K562 (cell line): ENCODE measurements at regions not wholly inside any gene's neighbourhood (a gene's known extent, or its start where the extent isn't known, plus 50 kb on each side); places are given as distances from the start of the nearest gene placed in this dataset.

ENCODE experiments used
- ETV6 ChIP-seq, 3 experiments: fragments of 150-350 bp in 1 of 3; sonication (generic) in 1 of 3; formaldehyde crosslinking in 1 of 3; IDR thresholded peaks; 2 replicates each; pipeline versions ENCODE4 v1.6.1 to v1.8.0; 2014 to 2022; ENCODE audit warnings: borderline replicate concordance in 2 of 3, low read depth in 2 of 3, antibody characterized with exemption in 1 of 3, low read length in 1 of 3, mild to moderate bottlenecking in 1 of 3, missing genetic modification reagents in 1 of 3
- EZH2 ChIP-seq: IDR thresholded peaks from 2 replicates; pipeline ENCODE4 v1.6.1; 2012; ENCODE audit warnings: low read depth, mild to moderate bottlenecking, inconsistent platforms, low read length, borderline replicate concordance
- ZNF311 ChIP-seq: fragments of 250-450 bp; sonication (Bioruptor Pico); IDR thresholded peaks from 2 replicates; pipeline ENCODE4 v1.4.0; 2020; ENCODE audit warnings: mild to moderate bottlenecking, moderate library complexity
- TF ChIP-seq, protein P1 (sequence below): fragments of 450-650 bp; formaldehyde crosslinking; IDR thresholded peaks from 2 replicates; pipeline ENCODE4 v1.4.0; 2020; ENCODE audit warnings: mild to moderate bottlenecking, mixed read lengths
- TF ChIP-seq, protein P2 (sequence below), 3 experiments: IDR thresholded peaks in 2 of 3; conservative IDR thresholded peaks in 1 of 3; 2 replicates each; pipeline ENCODE4 v1.5.1; 2011 to 2012; ENCODE audit warnings: low read length in 3 of 3, mild to moderate bottlenecking in 3 of 3, control low read depth in 2 of 3, improper control_type of control experiment in 1 of 3, inconsistent platforms in 1 of 3, low read depth in 1 of 3, mixed read lengths in 1 of 3, moderate library complexity in 1 of 3; ENCODE audit not compliant: insufficient read depth in 2 of 3
- TF ChIP-seq, protein P3 (sequence below): IDR thresholded peaks from 2 replicates; pipeline ENCODE4 v1.6.1; 2012; ENCODE audit warnings: low read depth, low read length, improper control_type of control experiment, borderline replicate concordance

DNA sequence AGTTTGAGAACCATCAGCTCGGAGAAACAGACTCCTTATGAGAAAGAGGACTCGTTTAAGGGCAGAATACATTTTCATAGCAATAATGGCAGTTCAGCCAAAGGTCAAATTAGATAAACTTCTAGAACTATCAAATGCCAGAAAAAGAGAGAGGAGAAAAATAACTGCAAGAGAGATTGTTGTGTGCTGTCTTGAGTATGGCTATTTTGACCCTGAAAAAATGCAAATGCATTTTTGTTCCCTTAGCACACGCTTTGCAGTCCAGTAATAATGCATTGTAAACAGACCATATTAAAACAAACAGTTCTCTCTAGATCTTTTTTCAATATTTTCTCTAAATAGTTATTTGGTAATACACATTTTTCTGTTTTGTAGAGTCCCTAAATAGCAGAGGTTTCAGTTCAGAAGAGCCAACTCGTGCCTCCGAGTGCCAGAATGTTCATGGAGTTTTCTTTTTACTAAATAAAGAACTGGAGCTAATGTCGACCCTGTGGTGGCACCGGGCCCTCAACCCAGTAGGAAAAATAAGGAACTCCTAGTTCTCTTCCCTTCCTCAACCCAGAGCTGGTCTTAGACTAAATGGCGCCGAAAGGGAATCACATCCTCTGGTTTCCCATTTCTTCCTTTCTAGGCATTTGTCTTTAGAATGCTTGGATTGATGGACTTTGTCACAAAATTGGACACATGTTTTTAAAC, 298.0 kb downstream of the MAP2K4 start:
- TF ChIP-seq ZNF311 (no peak), EZH2 (no peak), ETV6 (IDR thresholded peaks at IDR 0.05; ENCODE audit: borderline replicate concordance in 1 of 2, low read depth in 2 of 2, low read length in 1 of 2) (no peak), ETV6 (CRISPR knock-in tag; IDR thresholded peaks at IDR 0.05; ENCODE audit: borderline replicate concordance) (no peak)
- TF ChIP-seq, protein P1, sequence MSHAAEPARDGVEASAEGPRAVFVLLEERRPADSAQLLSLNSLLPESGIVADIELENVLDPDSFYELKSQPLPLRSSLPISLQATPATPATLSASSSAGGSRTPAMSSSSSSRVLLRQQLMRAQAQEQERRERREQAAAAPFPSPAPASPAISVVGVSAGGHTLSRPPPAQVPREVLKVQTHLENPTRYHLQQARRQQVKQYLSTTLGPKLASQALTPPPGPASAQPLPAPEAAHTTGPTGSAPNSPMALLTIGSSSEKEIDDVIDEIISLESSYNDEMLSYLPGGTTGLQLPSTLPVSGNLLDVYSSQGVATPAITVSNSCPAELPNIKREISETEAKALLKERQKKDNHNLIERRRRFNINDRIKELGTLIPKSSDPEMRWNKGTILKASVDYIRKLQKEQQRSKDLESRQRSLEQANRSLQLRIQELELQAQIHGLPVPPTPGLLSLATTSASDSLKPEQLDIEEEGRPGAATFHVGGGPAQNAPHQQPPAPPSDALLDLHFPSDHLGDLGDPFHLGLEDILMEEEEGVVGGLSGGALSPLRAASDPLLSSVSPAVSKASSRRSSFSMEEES (CRISPR knock-in tag): no peak
- TF ChIP-seq, protein P2, sequence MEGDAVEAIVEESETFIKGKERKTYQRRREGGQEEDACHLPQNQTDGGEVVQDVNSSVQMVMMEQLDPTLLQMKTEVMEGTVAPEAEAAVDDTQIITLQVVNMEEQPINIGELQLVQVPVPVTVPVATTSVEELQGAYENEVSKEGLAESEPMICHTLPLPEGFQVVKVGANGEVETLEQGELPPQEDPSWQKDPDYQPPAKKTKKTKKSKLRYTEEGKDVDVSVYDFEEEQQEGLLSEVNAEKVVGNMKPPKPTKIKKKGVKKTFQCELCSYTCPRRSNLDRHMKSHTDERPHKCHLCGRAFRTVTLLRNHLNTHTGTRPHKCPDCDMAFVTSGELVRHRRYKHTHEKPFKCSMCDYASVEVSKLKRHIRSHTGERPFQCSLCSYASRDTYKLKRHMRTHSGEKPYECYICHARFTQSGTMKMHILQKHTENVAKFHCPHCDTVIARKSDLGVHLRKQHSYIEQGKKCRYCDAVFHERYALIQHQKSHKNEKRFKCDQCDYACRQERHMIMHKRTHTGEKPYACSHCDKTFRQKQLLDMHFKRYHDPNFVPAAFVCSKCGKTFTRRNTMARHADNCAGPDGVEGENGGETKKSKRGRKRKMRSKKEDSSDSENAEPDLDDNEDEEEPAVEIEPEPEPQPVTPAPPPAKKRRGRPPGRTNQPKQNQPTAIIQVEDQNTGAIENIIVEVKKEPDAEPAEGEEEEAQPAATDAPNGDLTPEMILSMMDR (IDR thresholded peaks at IDR 0.05 in 2 of 3, conservative IDR thresholded peaks at IDR 0.05 in 1 of 3; ENCODE audit: insufficient read depth in 2 of 3, low read depth in 1 of 3, low read length in 3 of 3): no peak
- TF ChIP-seq, protein P3, sequence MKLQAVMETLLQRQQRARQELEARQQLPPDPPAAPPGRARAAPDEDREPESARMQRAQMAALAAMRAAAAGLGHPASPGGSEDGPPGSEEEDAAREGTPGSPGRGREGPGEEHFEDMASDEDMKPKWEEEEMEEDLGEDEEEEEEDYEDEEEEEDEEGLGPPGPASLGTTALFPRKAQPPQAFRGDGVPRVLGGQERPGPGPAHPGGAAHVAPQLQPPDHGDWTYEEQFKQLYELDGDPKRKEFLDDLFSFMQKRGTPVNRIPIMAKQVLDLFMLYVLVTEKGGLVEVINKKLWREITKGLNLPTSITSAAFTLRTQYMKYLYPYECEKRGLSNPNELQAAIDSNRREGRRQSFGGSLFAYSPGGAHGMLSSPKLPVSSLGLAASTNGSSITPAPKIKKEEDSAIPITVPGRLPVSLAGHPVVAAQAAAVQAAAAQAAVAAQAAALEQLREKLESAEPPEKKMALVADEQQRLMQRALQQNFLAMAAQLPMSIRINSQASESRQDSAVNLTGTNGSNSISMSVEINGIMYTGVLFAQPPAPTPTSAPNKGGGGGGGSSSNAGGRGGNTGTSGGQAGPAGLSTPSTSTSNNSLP: no peak
